NT2/D1 (cell line): ENCODE measurements at regions not wholly inside any gene's neighbourhood (a gene's known extent, or its start where the extent isn't known, plus 50 kb on each side); places are given as distances from the start of the nearest gene placed in this dataset.

Experiments
- YY1 ChIP-seq: IDR thresholded peaks from 2 replicates; pipeline ENCODE4 v1.6.1; 2011; ENCODE audit not compliant: insufficient read length, insufficient read depth
- ZNF274 ChIP-seq: IDR thresholded peaks from 2 replicates; pipeline ENCODE4 v1.6.1; 2011; ENCODE audit warnings: mild to moderate bottlenecking, low read depth, low read length

GRCh38 chr15:80339601-80340000, 64.6 kb upstream of the ARNT2 start:
- no peak for TF ChIP-seq ZNF274
- no peak for TF ChIP-seq YY1
